ENCODE measurements at regions not wholly inside any gene's neighbourhood (a gene's known extent, or its start where the extent isn't known, plus 50 kb on each side); places are given as distances from the start of the nearest gene placed in this dataset.

DNA sequence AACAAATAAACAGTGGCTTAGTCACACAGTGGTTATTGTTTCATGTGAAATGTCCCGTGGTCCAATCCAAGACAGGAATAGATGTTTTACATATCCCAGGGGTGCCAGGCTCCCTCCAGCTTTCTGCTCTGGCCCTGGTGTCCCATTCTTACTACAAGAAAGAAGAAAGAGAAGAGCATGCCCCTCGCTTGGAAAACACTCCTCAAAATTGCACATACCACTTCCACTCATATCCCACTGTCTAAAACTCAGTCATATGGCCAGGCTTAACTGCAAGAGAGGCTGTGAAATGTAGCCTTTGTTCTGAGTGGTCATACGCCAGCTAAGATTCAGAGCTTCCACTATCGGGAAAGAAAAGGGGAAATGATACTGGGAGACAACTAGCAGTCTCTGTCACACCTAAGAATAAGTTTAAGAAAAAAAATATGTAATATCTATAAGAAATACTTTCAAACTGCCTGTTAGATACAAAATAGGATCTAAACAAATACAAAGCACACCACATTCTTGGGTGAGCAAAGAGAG is 306.8 kb upstream of the FAM241A start:
- Mint-ChIP-seq H3K36me3 (ENCODE audit: insufficient read depth) (no peaks in the 10 kb centered on the region), H3K4me3 (no peak overlapping the region), H3K4me1 (ENCODE audit: low read depth) (no peaks in the 10 kb centered on the region), H3K9me3 (peaks cover 4% of the 10 kb centered on the region), H3K27me3 (ENCODE audit: low read depth) (no peaks in the 10 kb centered on the region)
- no peak for DNase-seq
- ATAC-seq, result no peak

DNA sequence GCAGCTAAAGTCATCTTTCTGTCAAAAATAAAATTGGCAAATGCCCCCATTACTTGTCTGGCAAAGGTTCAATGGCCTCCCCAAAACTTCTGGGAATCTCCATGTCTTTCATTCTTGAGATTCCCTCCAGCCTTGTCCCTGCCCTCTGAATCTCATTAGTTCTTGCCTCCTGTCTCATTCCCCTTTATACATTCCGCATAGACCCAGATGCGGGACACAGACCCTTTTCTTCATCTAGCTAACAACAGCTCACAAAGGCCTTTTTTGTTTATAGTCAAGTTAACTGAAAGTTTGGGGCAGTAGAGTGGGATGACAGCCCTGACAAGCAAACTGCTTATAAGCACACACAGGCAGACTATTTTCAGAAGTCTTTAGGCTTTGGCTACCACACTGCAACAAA is 306.1 kb upstream of the FAM241A start:
- ATAC-seq (no peak), DNase-seq (no peak)
- Mint-ChIP-seq H3K27me3 (ENCODE audit: low read depth) (no peaks in the 10 kb centered on the region), H3K36me3 (ENCODE audit: insufficient read depth) (no peaks in the 10 kb centered on the region), H3K4me1 (ENCODE audit: low read depth) (no peaks in the 10 kb centered on the region), H3K4me3 (no peak overlapping the region), H3K9me3 (peaks cover 4% of the 10 kb centered on the region)

DNA sequence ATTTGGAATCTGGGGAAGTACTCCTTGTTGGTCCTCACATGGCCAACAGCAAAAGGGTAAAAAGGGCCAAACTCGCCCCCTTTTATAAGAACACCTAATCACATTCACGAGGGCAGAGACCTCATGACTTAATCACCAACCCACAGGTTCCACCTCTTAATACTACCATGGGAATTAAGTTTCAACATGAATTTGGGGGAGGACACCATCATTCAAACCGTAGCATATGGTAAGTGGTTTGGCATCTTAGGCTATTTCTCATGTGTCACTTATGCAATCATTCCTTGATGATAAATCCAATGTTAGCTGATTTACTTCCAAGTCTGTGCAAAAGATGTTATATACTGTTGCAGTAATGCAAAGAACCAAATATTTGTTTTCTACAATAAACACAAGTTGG is 302.9 kb upstream of the FAM241A start:
- H3K9me3 Mint-ChIP-seq, result peaks cover 9% of the 10 kb centered on the region
- H3K27me3 Mint-ChIP-seq (ENCODE audit: low read depth), result no peaks in the 10 kb centered on the region
- ATAC-seq (no peak), DNase-seq (no peak)
- no peaks in the 10 kb centered on the region for H3K36me3 Mint-ChIP-seq (ENCODE audit: insufficient read depth)
- no peak overlapping the region for H3K4me3 Mint-ChIP-seq
- no peaks in the 10 kb centered on the region for H3K4me1 Mint-ChIP-seq (ENCODE audit: low read depth)

DNA sequence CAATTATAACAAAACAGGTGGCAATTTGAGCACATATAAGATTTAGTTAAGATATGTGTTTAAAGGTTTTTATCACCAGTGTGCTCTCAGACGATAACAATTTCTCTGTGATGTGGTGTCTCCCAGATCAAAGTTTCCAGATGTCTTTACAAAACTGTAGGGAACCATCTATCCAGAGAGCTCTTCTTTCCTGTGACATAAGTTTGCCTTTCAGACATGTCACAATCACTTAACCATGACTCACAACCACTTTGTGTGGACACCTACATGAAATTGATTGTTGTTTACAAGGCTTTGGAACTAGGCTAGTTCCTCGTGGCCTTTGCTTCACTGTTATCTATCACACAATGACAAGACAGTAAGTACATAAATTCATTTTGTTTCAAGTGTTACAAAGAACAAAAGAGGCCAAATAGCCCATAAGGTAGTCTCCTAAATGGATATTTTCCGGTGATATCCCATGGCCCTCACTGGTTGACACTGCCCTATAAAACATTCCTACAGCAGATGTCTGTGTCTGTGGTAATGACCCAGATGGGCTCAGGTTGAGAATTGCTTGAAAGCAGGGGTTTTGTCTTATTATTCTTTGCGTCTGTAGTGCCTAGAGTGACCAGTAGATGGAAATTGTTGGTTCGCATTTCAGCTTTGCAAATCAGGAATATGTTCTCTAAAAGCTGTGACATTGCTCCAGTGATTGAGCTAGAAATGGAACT is 297.8 kb upstream of the FAM241A start:
- Mint-ChIP-seq H3K9me3 (peaks cover 5% of the 10 kb centered on the region), H3K4me3 (no peak overlapping the region), H3K4me1 (ENCODE audit: low read depth) (no peaks in the 10 kb centered on the region), H3K36me3 (ENCODE audit: insufficient read depth) (no peaks in the 10 kb centered on the region), H3K27me3 (ENCODE audit: low read depth) (no peaks in the 10 kb centered on the region)
- ATAC-seq, result no peak
- DNase-seq, result no peak

DNA sequence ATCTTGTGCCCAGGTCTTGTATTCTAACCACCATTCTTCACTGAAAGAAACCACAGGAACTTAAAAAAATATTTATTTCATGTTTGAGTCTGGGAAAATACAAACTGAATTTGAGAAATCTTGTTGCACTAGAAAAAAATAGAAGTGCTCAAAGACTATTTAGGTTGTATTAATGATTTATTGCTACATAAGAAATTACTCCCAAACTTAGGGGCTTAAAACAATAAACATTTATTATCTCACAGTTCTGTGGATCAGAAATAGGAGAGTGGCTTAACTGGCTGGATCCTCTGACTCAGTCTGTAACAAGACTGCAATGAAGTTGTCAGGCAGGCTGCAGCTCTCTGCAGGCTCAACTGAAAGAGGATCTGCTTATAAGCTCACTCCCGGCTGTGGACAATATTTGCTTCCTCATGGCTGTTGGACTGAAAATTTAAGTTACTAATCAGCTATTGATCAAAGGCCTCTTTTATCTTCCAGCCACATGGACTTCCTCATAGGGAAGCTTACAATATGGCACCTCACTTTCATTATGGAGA is 295.4 kb upstream of the FAM241A start:
- Mint-ChIP-seq H3K9me3 (peaks cover 5% of the 10 kb centered on the region), H3K4me1 (ENCODE audit: low read depth) (no peaks in the 10 kb centered on the region), H3K27me3 (ENCODE audit: low read depth) (no peaks in the 10 kb centered on the region), H3K36me3 (ENCODE audit: insufficient read depth) (no peaks in the 10 kb centered on the region), H3K4me3 (no peak overlapping the region)
- DNase-seq (no peak), ATAC-seq (no peak)

DNA sequence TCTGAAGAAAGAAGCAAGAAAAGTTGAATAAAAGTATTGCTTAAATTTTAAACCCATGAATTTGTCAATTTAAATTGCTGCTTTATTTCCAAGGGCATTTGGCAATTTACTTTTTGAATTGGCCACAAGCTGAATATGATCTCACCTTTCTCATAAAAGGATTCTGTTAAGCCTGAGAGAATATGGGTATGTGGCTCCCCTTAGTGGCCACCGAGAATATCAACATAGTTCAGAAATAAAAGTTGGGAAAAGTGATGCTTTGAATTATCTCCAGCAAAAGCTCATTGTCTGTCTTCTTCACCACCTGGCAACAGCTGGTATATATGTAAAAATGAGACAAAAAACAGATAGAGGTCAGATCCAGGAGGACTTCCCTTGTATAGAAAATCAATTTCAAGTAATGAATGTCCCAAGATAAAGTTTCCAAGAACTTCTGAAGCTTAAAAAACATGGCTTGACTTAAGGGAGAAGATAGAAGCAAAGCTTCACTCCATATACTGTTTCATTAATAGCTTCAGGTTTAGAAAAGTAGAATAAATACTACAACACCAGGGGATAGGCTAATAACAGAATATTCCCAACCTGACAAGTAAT is 290.7 kb upstream of the FAM241A start:
- no peaks in the 10 kb centered on the region for H3K36me3 Mint-ChIP-seq (ENCODE audit: insufficient read depth)
- DNase-seq (no peak), ATAC-seq (no peak)
- no peaks in the 10 kb centered on the region for H3K4me1 Mint-ChIP-seq (ENCODE audit: low read depth)
- H3K27me3 Mint-ChIP-seq (ENCODE audit: low read depth), result no peaks in the 10 kb centered on the region
- no peaks in the 10 kb centered on the region for H3K9me3 Mint-ChIP-seq
- H3K4me3 Mint-ChIP-seq, result no peak overlapping the region

DNA sequence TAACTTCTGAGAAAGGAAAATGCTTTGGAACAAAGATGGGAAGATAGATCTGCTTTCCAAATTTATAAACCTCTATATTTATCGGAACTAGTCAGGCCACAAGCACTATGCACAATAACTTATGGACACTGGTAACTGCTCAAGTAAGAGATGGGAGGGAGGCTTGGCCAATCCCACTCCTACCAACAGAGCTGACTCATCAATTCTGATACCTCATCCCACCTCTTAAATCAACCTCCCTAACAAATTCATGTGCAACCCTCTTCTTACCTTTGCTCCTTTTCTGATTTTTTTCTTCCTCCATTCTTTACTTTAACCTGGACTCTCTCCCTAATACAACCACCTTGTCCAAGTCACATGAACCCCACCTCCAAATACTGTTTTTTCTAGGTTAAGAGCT is 289.9 kb upstream of the FAM241A start:
- Mint-ChIP-seq H3K9me3 (no peaks in the 10 kb centered on the region), H3K4me3 (no peak overlapping the region), H3K27me3 (ENCODE audit: low read depth) (no peaks in the 10 kb centered on the region), H3K36me3 (ENCODE audit: insufficient read depth) (no peaks in the 10 kb centered on the region), H3K4me1 (ENCODE audit: low read depth) (no peaks in the 10 kb centered on the region)
- DNase-seq (no peak), ATAC-seq (no peak)

DNA sequence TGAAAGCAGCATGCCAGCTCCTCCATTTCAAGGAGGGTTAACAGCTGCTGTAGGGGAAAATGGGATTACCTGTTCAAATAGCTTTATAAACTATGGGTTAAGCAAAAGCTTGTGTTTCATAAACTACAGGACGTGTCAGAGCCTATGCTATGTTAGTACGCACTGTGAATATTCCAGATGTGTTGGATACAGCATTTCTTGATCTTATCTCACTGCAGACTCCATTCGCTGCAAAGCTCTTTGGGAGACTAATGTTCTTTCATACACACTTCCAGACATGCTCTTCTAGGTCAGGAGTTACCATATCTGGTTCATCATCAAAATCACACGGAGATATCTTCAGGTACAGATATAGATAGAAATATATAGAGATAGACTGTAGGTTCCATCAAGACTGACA is 281.2 kb upstream of the FAM241A start:
- ATAC-seq, result no peak
- no peak overlapping the region for H3K4me3 Mint-ChIP-seq

DNA sequence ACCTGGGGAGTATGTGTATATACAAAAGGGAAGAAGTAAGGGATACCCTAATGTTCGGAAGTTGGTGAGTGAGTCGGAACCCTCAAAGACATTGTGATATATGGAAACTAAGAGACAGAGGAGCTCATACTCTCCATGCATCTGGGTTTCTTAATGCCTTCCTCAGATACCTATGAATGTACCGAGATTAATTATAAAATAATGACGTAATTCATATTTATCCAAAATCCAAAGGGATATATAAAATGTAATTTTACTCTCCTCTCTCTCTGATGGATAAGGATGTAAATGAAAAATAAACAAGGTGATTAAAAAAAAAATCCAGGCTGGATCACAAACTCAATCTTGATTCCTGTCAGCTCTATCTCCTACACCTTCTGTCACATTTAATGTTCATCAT is 275.9 kb upstream of the FAM241A start:
- ATAC-seq, result no peak
- Mint-ChIP-seq H3K27me3 (ENCODE audit: low read depth) (no peaks in the 10 kb centered on the region), H3K36me3 (ENCODE audit: insufficient read depth) (no peaks in the 10 kb centered on the region), H3K9me3 (peaks cover 6% of the 10 kb centered on the region), H3K4me1 (ENCODE audit: low read depth) (no peaks in the 10 kb centered on the region), H3K4me3 (no peak overlapping the region)
- no peak for DNase-seq

More for the DNA sequence above, 281.2 kb upstream of the FAM241A start:
- peaks cover 9% of the 10 kb centered on the region for H3K9me3 Mint-ChIP-seq
- no peaks in the 10 kb centered on the region for H3K4me1 Mint-ChIP-seq (ENCODE audit: low read depth)
- DNase-seq, result no peak
- no peaks in the 10 kb centered on the region for H3K36me3 Mint-ChIP-seq (ENCODE audit: insufficient read depth)
- no peaks in the 10 kb centered on the region for H3K27me3 Mint-ChIP-seq (ENCODE audit: low read depth)

DNA sequence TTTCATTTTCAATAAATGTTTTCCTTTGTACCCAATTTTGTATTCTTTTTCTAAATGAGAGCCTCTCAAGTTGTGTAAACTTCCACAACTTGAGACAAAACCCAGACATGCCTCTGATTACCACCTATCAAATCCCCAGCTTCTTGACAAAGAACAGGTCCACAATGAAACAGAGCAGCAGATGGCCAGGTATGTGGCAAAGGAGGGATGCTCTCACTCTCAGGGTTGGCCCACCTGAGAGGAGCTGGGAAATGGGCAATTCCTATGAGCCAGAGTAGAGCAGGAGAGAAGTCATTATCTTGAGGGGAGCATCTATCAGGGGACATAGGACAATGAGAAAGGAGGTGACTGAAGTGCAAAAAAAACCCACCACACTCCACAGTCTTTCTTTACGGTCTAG is 273.5 kb upstream of the FAM241A start:
- no peaks in the 10 kb centered on the region for H3K27me3 Mint-ChIP-seq (ENCODE audit: low read depth)
- ATAC-seq, result no peak
- H3K4me3 Mint-ChIP-seq, result no peak overlapping the region
- no peak for DNase-seq
- H3K36me3 Mint-ChIP-seq (ENCODE audit: insufficient read depth), result no peaks in the 10 kb centered on the region
- H3K4me1 Mint-ChIP-seq (ENCODE audit: low read depth), result no peaks in the 10 kb centered on the region
- no peaks in the 10 kb centered on the region for H3K9me3 Mint-ChIP-seq

DNA sequence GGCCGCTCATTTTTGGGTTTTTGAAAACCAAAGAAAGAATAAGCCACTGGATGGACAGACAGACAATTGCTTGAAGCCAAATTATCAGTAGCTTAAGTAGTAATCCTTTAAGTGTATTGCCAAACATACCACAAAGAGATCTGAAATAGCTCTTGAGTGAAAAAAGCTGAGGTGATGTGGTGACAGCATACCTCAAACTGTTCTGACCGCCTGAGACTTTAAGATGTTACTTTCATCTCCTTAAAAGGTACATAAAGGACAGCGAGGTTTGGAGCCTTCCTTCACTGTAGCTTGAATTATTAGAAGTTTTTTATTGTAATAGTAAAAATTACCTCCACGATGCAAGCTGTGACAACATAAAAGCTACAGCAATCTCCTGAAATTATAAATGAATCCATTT is 271.5 kb upstream of the FAM241A start:
- no peak for DNase-seq
- H3K4me3 Mint-ChIP-seq, result no peak overlapping the region
- no peaks in the 10 kb centered on the region for H3K36me3 Mint-ChIP-seq (ENCODE audit: insufficient read depth)
- H3K9me3 Mint-ChIP-seq, result no peaks in the 10 kb centered on the region
- no peaks in the 10 kb centered on the region for H3K4me1 Mint-ChIP-seq (ENCODE audit: low read depth)
- ATAC-seq, result no peak
- no peaks in the 10 kb centered on the region for H3K27me3 Mint-ChIP-seq (ENCODE audit: low read depth)

DNA sequence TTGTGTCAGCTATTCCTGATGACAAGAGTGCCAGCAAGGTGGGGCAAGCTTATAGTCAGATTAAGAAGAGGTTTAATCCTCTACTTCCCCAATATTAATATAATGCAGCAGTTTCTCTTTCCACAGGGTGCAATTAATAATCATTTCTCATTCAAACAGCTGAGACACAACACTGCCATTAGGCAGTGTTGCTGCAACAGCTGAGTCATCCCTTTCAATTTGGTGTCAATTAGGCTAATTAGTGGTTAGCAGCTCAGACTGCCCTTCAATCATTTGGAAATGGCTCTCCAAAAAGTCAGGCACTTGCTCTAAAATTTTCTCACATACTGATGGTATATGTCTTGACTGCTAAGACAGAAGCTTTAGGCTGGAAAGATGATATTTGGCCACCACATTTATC is 265.7 kb upstream of the FAM241A start:
- Mint-ChIP-seq H3K4me1 (ENCODE audit: low read depth) (no peaks in the 10 kb centered on the region), H3K27me3 (ENCODE audit: low read depth) (no peaks in the 10 kb centered on the region), H3K36me3 (ENCODE audit: insufficient read depth) (no peaks in the 10 kb centered on the region), H3K9me3 (no peaks in the 10 kb centered on the region), H3K4me3 (no peak overlapping the region)
- no peak for ATAC-seq
- no peak for DNase-seq

DNA sequence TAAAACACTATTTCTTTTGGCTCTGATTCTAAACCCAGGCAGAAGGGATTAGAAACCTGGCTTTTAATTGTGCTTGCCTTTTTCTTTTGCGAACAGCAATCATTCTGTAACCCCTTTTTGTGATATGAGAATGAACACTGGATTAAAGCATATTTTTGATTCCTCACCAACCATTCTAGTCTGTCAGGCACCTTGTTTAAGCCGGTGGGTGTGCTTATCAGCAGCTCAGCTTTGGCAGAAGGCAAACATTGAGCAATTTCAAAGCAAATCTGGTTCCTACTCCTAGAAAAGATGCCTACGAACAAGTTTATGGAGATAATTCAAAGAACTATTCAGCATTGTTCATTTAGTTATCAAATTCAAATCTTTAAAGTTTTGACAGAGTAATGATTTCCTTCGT is 265.1 kb upstream of the FAM241A start:
- Mint-ChIP-seq H3K36me3 (ENCODE audit: insufficient read depth) (no peaks in the 10 kb centered on the region), H3K4me1 (ENCODE audit: low read depth) (no peaks in the 10 kb centered on the region), H3K9me3 (no peaks in the 10 kb centered on the region), H3K27me3 (ENCODE audit: low read depth) (no peaks in the 10 kb centered on the region), H3K4me3 (no peak overlapping the region)
- DNase-seq (no peak), ATAC-seq (no peak)

DNA sequence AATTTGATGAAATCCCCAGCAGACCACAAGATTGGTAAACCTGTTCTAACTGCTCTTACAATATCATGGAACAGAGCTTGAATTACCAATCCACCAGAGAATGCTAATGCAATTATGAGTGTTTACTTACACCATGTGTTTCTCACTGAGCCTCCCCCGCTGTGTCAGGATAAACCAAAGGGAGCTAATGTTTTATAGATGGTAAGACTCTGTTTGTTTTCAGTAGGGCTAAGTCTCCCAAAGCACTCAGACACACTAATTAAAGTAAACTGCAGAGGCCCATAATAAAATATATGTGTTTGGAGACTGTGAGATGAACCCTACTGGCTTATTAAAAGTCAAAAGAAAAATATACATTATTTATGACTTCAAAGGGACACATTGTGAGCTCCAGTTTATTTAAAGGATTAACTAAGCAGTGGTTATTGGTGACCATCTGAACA is 261.7 kb upstream of the FAM241A start:
- Mint-ChIP-seq H3K9me3 (peaks cover 3% of the 10 kb centered on the region), H3K4me3 (no peak overlapping the region), H3K4me1 (ENCODE audit: low read depth) (no peaks in the 10 kb centered on the region), H3K27me3 (ENCODE audit: low read depth) (no peaks in the 10 kb centered on the region), H3K36me3 (ENCODE audit: insufficient read depth) (no peaks in the 10 kb centered on the region)
- ATAC-seq, result no peak
- DNase-seq, result no peak

DNA sequence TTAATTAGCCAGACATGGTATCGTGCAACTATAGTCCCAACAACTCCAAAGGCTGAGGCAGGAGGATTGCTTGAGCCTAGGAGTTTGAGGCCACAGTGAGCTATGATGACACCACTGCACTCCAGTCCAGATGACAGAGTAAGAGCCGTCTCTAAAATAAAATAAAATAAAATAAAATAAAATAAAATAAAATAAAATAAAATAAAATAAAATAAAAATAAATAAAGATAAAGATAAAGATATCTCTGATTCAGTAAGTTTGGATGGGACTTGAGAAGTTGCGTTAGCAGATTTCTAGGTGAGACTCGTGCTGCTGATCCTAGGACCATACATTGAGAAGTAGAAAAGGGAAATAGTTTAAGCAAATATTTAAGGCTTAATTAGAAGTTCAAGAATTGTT is 254.8 kb upstream of the FAM241A start:
- H3K27me3 Mint-ChIP-seq (ENCODE audit: low read depth), result peaks cover 3% of the 10 kb centered on the region
- no peak overlapping the region for H3K4me3 Mint-ChIP-seq
- no peaks in the 10 kb centered on the region for H3K36me3 Mint-ChIP-seq (ENCODE audit: insufficient read depth)
- H3K4me1 Mint-ChIP-seq (ENCODE audit: low read depth), result no peaks in the 10 kb centered on the region
- H3K9me3 Mint-ChIP-seq, result peaks cover 8% of the 10 kb centered on the region
- no peak for ATAC-seq
- DNase-seq, result no peak
